SK-N-SH (cell line): ENCODE measurements at regions not wholly inside any gene's neighbourhood (a gene's known extent, or its start where the extent isn't known, plus 50 kb on each side); places are given as distances from the start of the nearest gene placed in this dataset.

Experiments
- CTCF ChIA-PET: fragments of 300-600, 350-600 bp; formaldehyde crosslinking; extraction: SDS; loops from one replicate; lab custom pipeline; 2021; lab: Yijun Ruan, JAX
- POLR2A ChIA-PET: fragments of 350-600 bp; sonication (Branson Sonifier 250); formaldehyde crosslinking; extraction: SDS; loops from one replicate; lab custom pipeline; 2020; ENCODE audit warnings: antibody characterized with exemption, inconsistent platforms; lab: Yijun Ruan, JAX
- DNase-seq: peaks from one replicate; pipeline ENCODE4 v3.0.0; 2012
- H2AFZ ChIP-seq: fragments of 200-600 bp; sonication (generic); 2 replicates; pipeline ENCODE4 v1.8.1; 2016; ENCODE audit warnings: antibody characterized with exemption, mild to moderate bottlenecking, low read depth
- H3F3A ChIP-seq: fragments of 200-600 bp; sonication (generic); replicated peaks from 2 replicates; pipeline ENCODE3; 2016; ENCODE audit warnings: antibody characterized with exemption, mild to moderate bottlenecking; ENCODE audit not compliant: insufficient read depth
- H3K27ac ChIP-seq, 2 experiments: fragments of 200-500 bp in 1 of 2; fragments of 200-600 bp in 1 of 2; sonication (Bioruptor generic) in 1 of 2; sonication (generic), shearing (Covaris generic) in 1 of 2; 2 replicates each; pipeline versions ENCODE4 v1.5.1 to v1.6.1; 2014 to 2016; ENCODE audit warnings: low read depth in 2 of 2, inconsistent platforms in 1 of 2, low read length in 1 of 2, mild to moderate bottlenecking in 1 of 2, mixed read lengths in 1 of 2
- H3K27me3 ChIP-seq: fragments of 200-600 bp; sonication (generic), shearing (Covaris generic); 2 replicates; pipeline ENCODE4 v1.6.1; 2016; ENCODE audit warnings: mixed run types; ENCODE audit not compliant: insufficient read depth
- H3K36me3 ChIP-seq, 2 experiments: fragments of 200-500 bp in 1 of 2; fragments of 200-600 bp in 1 of 2; sonication (Bioruptor generic) in 1 of 2; sonication (generic) in 1 of 2; replicated peaks in 1 of 2; 2 replicates each; pipeline versions ENCODE3 to v1.5.1; 2014 to 2016; ENCODE audit warnings: low read length in 1 of 2, mild to moderate bottlenecking in 1 of 2; ENCODE audit not compliant: insufficient read depth in 2 of 2, control insufficient read depth in 1 of 2
- H3K4me1 ChIP-seq, 2 experiments: fragments of 200-500 bp in 1 of 2; fragments of 200-600 bp in 1 of 2; sonication (Bioruptor generic) in 1 of 2; sonication (generic), shearing (Covaris generic) in 1 of 2; 2 replicates each; pipeline versions ENCODE4 v1.5.1 to v1.6.1; 2014 to 2016; ENCODE audit warnings: low read depth in 1 of 2, low read length in 1 of 2, mixed run types in 1 of 2; ENCODE audit not compliant: insufficient read depth in 2 of 2, control insufficient read depth in 1 of 2
- H3K4me2 ChIP-seq: fragments of 200-600 bp; sonication (generic), shearing (Covaris generic); 2 replicates; pipeline ENCODE4 v1.6.1; 2017; ENCODE audit warnings: mixed run types
- H3K4me3 ChIP-seq, 2 experiments: fragments of 200-500 bp in 1 of 2; fragments of 200-600 bp in 1 of 2; sonication (Bioruptor generic) in 1 of 2; sonication (generic), shearing (Covaris generic) in 1 of 2; 2 replicates each; pipeline versions ENCODE4 v1.5.1 to v1.8.1; 2014 to 2016; ENCODE audit warnings: low read depth in 2 of 2, inconsistent platforms in 1 of 2, low read length in 1 of 2, mild to moderate bottlenecking in 1 of 2, mixed read lengths in 1 of 2, moderate library complexity in 1 of 2
- H3K79me2 ChIP-seq: fragments of 200-600 bp; sonication (generic); 2 replicates; pipeline ENCODE4 v1.8.1; 2017; ENCODE audit warnings: mild to moderate bottlenecking; ENCODE audit not compliant: insufficient read depth
- H3K9ac ChIP-seq: fragments of 200-600 bp; sonication (generic); 2 replicates; pipeline ENCODE4 v1.6.1; 2017; ENCODE audit warnings: mixed run types
- H3K9me2 ChIP-seq: fragments of 200-600 bp; sonication (generic); 2 replicates; pipeline ENCODE4 v1.6.1; 2017; ENCODE audit warnings: mixed run types
- H3K9me3 ChIP-seq: fragments of 200-600 bp; sonication (generic); 2 replicates; pipeline ENCODE4 v1.6.1; 2017; ENCODE audit warnings: mixed run types, mild to moderate bottlenecking, moderate library complexity
- H4K20me1 ChIP-seq: fragments of 200-600 bp; sonication (generic); 2 replicates; pipeline ENCODE4 v1.6.1; 2017; ENCODE audit warnings: mild to moderate bottlenecking, mixed run types; ENCODE audit not compliant: insufficient read depth
- EZH2phosphoT487 ChIP-seq: fragments of 200-600 bp; sonication (generic); IDR thresholded peaks from 2 replicates; pipeline ENCODE4 v1.6.1; 2017; ENCODE audit warnings: low read depth, mixed run types, mild to moderate bottlenecking, antibody characterized with exemption, moderate library complexity, borderline replicate concordance
- FOXJ3 ChIP-seq: sonication (generic); formaldehyde crosslinking; IDR thresholded peaks from 2 replicates; pipeline ENCODE4 v1.5.1; 2020; ENCODE audit warnings: mild to moderate bottlenecking, missing genetic modification reagents
- FOXM1 ChIP-seq: IDR thresholded peaks from 2 replicates; pipeline ENCODE4 v1.4.0; 2012; ENCODE audit warnings: low read depth, mild to moderate bottlenecking
- GATA2 ChIP-seq: sonication (generic); formaldehyde crosslinking; IDR thresholded peaks from 2 replicates; pipeline ENCODE4 v1.5.0; 2020; ENCODE audit warnings: mild to moderate bottlenecking, missing genetic modification reagents
- JUND ChIP-seq: IDR thresholded peaks from 2 replicates; pipeline ENCODE4 v1.4.0; 2012
- MAX ChIP-seq: IDR thresholded peaks from 2 replicates; pipeline ENCODE4 v1.4.0; 2012; ENCODE audit warnings: low read depth
- MEF2A ChIP-seq: IDR thresholded peaks from 2 replicates; pipeline ENCODE4 v1.4.0; 2012; ENCODE audit warnings: low read depth, borderline replicate concordance
- RAD21 ChIP-seq: IDR thresholded peaks from 2 replicates; pipeline ENCODE4 v1.6.1; 2012; ENCODE audit warnings: mild to moderate bottlenecking, low read length
- RCOR1 ChIP-seq: fragments of 150-350 bp; IDR thresholded peaks from 2 replicates; pipeline ENCODE4 v1.6.1; 2017; ENCODE audit warnings: antibody characterized with exemption, low read length
- REST ChIP-seq: IDR thresholded peaks from 2 replicates; pipeline ENCODE4 v1.6.1; 2012; ENCODE audit warnings: mild to moderate bottlenecking, low read depth, low read length, moderate library complexity
- RXRA ChIP-seq: IDR thresholded peaks from 2 replicates; pipeline ENCODE4 v1.4.0; 2012; ENCODE audit warnings: low read depth, mild to moderate bottlenecking, borderline replicate concordance
- SMC3 ChIP-seq: IDR thresholded peaks from 2 replicates; pipeline ENCODE4 v1.6.1; 2012; ENCODE audit warnings: low read depth, low read length, improper control_type of control experiment
- TAF1 ChIP-seq: IDR thresholded peaks from 2 replicates; pipeline ENCODE4 v1.6.1; 2012; ENCODE audit warnings: low read depth, mild to moderate bottlenecking, low read length, moderate library complexity, borderline replicate concordance
- TCF12 ChIP-seq: IDR thresholded peaks from 2 replicates; pipeline ENCODE4 v1.4.0; 2012
- USF2 ChIP-seq: fragments of 150-350 bp; IDR thresholded peaks from 2 replicates; pipeline ENCODE4 v1.6.1; 2017; ENCODE audit warnings: antibody characterized with exemption, low read length, low read depth, borderline replicate concordance
- YY1 ChIP-seq: IDR thresholded peaks from 2 replicates; pipeline ENCODE4 v1.4.0; 2012; ENCODE audit warnings: low read depth, mild to moderate bottlenecking
- WGBS: methylation state at CpG from one replicate; pipeline ENCODE4 v1.1.6; 2017; ENCODE audit warnings: low lambda C conversion rate; 5-methylcytosine and 5-hydroxymethylcytosine counted together
- TF ChIP-seq, protein P1 (sequence below): fragments of 150-350 bp; IDR thresholded peaks from 2 replicates; pipeline ENCODE4 v1.6.1; 2016; ENCODE audit warnings: mild to moderate bottlenecking, low read depth, low read length

DNA sequence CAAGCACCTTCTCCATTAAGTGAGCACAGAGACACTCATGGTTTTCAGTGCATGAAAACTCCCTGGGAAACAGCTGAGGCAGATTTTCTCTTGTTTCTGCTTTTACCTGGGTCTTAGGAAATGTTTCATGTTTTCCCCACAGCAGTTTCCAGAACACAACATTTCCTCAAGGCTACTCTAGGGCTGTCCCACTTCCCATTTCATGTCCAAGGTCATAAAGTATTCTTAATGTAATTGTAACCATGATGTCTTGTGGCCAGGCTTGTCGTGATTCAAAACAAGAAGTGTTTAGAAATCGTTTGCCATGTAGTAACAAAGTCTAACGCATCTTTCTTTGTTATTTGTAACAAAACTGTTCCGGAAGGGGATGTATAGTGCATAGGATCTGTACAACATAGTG, 83.8 kb upstream of the NRP1 start:
- H4K20me1 ChIP-seq, result no peaks in the 10 kb centered on the region
- H3K27ac ChIP-seq, result no peak overlapping the region
- no peaks in the 10 kb centered on the region for H3K9me3 ChIP-seq
- no peak for TF ChIP-seq FOXJ3 (CRISPR knock-in tag)
- no peak for TF ChIP-seq RCOR1
- no peak for TF ChIP-seq TCF12
- TF ChIP-seq, protein P1, sequence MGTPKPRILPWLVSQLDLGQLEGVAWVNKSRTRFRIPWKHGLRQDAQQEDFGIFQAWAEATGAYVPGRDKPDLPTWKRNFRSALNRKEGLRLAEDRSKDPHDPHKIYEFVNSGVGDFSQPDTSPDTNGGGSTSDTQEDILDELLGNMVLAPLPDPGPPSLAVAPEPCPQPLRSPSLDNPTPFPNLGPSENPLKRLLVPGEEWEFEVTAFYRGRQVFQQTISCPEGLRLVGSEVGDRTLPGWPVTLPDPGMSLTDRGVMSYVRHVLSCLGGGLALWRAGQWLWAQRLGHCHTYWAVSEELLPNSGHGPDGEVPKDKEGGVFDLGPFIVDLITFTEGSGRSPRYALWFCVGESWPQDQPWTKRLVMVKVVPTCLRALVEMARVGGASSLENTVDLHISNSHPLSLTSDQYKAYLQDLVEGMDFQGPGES, result no peak
- TF ChIP-seq JUND, result no peak
- no peak for TF ChIP-seq EZH2phosphoT487
- no peak for TF ChIP-seq FOXM1
- no peak for TF ChIP-seq USF2
- TF ChIP-seq MEF2A, result no peak
- no peak for TF ChIP-seq MAX
- TF ChIP-seq RAD21, result no peak
- no peak for TF ChIP-seq SMC3
- TF ChIP-seq REST, result no peak
- no peak for TF ChIP-seq RXRA
- no peak for TF ChIP-seq YY1
- no peak for TF ChIP-seq TAF1
- no peak for TF ChIP-seq GATA2
- no peaks in the 10 kb centered on the region for H3K27me3 ChIP-seq
- H3K36me3 ChIP-seq, result no peaks in the 10 kb centered on the region
- no peaks in the 10 kb centered on the region for H3K9me2 ChIP-seq
- no peak overlapping the region for H3K4me2 ChIP-seq
- WGBS, result 91% methylated on average over 4 of the region's 4 CpGs
- peaks cover 10 to 14% of the 10 kb centered on the region in 2 experiments; a peak in 3 of 4 replicates for H3K4me1 ChIP-seq
- no peak overlapping the region for H2AFZ ChIP-seq
- no peak for DNase-seq
- no peaks in the 10 kb centered on the region for H3K79me2 ChIP-seq
- no peak overlapping the region for H3K9ac ChIP-seq
- ChIA-PET POLR2A (no interaction called here), CTCF (no interaction called here)
- H3F3A ChIP-seq, result no peaks in the 10 kb centered on the region
- no peak overlapping the region for H3K4me3 ChIP-seq
